SU-DHL-6 (cell line): ENCODE measurements at regions not wholly inside any gene's neighbourhood (a gene's known extent, or its start where the extent isn't known, plus 50 kb on each side); places are given as distances from the start of the nearest gene placed in this dataset.

Experiments
- H2AFZ ChIP-seq: fragments of 200-600 bp; sonication (generic); 2 replicates; pipeline ENCODE4 v1.6.1; 2014; ENCODE audit warnings: low read depth, mild to moderate bottlenecking, moderate library complexity, mixed read lengths, antibody characterized with exemption, low read length; ENCODE audit not compliant: severe bottlenecking
- H3F3A ChIP-seq: fragments of 200-600 bp; shearing (Covaris generic); 2 replicates; pipeline ENCODE4 v1.6.0; 2016; ENCODE audit warnings: antibody characterized with exemption, mild to moderate bottlenecking; ENCODE audit not compliant: insufficient read depth
- H3K27ac ChIP-seq: fragments of 200-600 bp; sonication (generic); 2 replicates; pipeline ENCODE4 v1.5.1; 2016; ENCODE audit warnings: low read depth, mild to moderate bottlenecking, low read length, moderate library complexity, mixed read lengths
- H3K27me3 ChIP-seq: fragments of 200-600 bp; sonication (generic), shearing (Covaris generic); 2 replicates; pipeline ENCODE4 v1.6.0; 2014; ENCODE audit warnings: mild to moderate bottlenecking, low read length
- H3K36me3 ChIP-seq: fragments of 200-600 bp; sonication (generic); 2 replicates; pipeline ENCODE4 v1.6.1; 2014; ENCODE audit warnings: mild to moderate bottlenecking, low read length, mixed read lengths
- H3K4me2 ChIP-seq: fragments of 300-600, 200-600 bp; shearing (Covaris generic), sonication (generic); 2 replicates; pipeline ENCODE4 v1.6.0; 2014; ENCODE audit warnings: low read length, low read depth, mild to moderate bottlenecking; ENCODE audit not compliant: poor library complexity, severe bottlenecking
- H3K4me3 ChIP-seq: fragments of 200-600 bp; sonication (generic); 2 replicates; pipeline ENCODE4 v1.5.1; 2014; ENCODE audit warnings: antibody characterized with exemption, low read length, mild to moderate bottlenecking, mixed read lengths; ENCODE audit not compliant: insufficient read depth, poor library complexity, severe bottlenecking
- H3K79me2 ChIP-seq: fragments of 200-600 bp; sonication (generic); 2 replicates; pipeline ENCODE4 v1.6.1; 2014; ENCODE audit warnings: mild to moderate bottlenecking, low read length, moderate library complexity; ENCODE audit not compliant: insufficient read depth
- H3K9ac ChIP-seq: fragments of 200-600 bp; sonication (generic); 2 replicates; pipeline ENCODE4 v1.7.0; 2014; ENCODE audit warnings: mild to moderate bottlenecking, low read length
- H3K9me2 ChIP-seq: fragments of 200-600 bp; sonication (generic); replicated peaks from 2 replicates; pipeline ENCODE4 v1.6.1; 2014; ENCODE audit warnings: low read length; ENCODE audit not compliant: insufficient read depth
- H3K9me3 ChIP-seq: fragments of 200-600 bp; sonication (generic); 2 replicates; pipeline ENCODE4 v1.6.1; 2014; ENCODE audit warnings: low read length, mixed read lengths; ENCODE audit not compliant: insufficient read depth
- H4K20me1 ChIP-seq: fragments of 200-600 bp; sonication (generic); 2 replicates; pipeline ENCODE4 v1.6.1; 2014; ENCODE audit warnings: low read depth, mild to moderate bottlenecking, antibody characterized with exemption, low read length, moderate library complexity, mixed read lengths
- EZH2phosphoT487 ChIP-seq: fragments of 200-600 bp; sonication (generic), shearing (Covaris generic); conservative IDR thresholded peaks from 2 replicates; pipeline ENCODE4 v1.6.1; 2018; ENCODE audit warnings: mild to moderate bottlenecking, antibody characterized with exemption, low read length, moderate library complexity, mixed read lengths
- TF ChIP-seq, protein P1 (sequence below): fragments of 200-600 bp; sonication (generic); IDR thresholded peaks from one replicate; pipeline ENCODE4 v1.5.1; 2017; ENCODE audit warnings: antibody characterized with exemption, mild to moderate bottlenecking, low read length, moderate library complexity; ENCODE audit not compliant: insufficient read depth, poor library complexity, severe bottlenecking

- H3F3A ChIP-seq = no peaks in the 10 kb centered on the region
- H3K27ac ChIP-seq = no peak overlapping the region
- H3K27me3 ChIP-seq = no peaks in the 10 kb centered on the region
- H4K20me1 ChIP-seq = no peaks in the 10 kb centered on the region
- H3K9me3 ChIP-seq = no peaks in the 10 kb centered on the region
- H3K4me2 ChIP-seq = no peak overlapping the region
- H2AFZ ChIP-seq = no peak overlapping the region
- H3K9ac ChIP-seq = no peak overlapping the region
- H3K79me2 ChIP-seq = no peaks in the 10 kb centered on the region
- no peak overlapping the region for H3K4me3 ChIP-seq
- no peaks in the 10 kb centered on the region for H3K36me3 ChIP-seq
- no peaks in the 10 kb centered on the region for H3K9me2 ChIP-seq
- no peak for TF ChIP-seq EZH2phosphoT487
- TF ChIP-seq, protein P1, sequence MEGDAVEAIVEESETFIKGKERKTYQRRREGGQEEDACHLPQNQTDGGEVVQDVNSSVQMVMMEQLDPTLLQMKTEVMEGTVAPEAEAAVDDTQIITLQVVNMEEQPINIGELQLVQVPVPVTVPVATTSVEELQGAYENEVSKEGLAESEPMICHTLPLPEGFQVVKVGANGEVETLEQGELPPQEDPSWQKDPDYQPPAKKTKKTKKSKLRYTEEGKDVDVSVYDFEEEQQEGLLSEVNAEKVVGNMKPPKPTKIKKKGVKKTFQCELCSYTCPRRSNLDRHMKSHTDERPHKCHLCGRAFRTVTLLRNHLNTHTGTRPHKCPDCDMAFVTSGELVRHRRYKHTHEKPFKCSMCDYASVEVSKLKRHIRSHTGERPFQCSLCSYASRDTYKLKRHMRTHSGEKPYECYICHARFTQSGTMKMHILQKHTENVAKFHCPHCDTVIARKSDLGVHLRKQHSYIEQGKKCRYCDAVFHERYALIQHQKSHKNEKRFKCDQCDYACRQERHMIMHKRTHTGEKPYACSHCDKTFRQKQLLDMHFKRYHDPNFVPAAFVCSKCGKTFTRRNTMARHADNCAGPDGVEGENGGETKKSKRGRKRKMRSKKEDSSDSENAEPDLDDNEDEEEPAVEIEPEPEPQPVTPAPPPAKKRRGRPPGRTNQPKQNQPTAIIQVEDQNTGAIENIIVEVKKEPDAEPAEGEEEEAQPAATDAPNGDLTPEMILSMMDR = no peak
Measured at GRCh38 chr11:79834015-79834414, 393.2 kb upstream of the TENM4 start.

- Histone ChIP-seq H3K9me2 (no peaks in the 10 kb centered on the region), H3K36me3 (no peaks in the 10 kb centered on the region), H3K9ac (no peak overlapping the region), H2AFZ (no peak overlapping the region), H3K79me2 (no peaks in the 10 kb centered on the region), H4K20me1 (no peaks in the 10 kb centered on the region), H3F3A (no peaks in the 10 kb centered on the region), H3K27ac (no peak overlapping the region), H3K27me3 (no peaks in the 10 kb centered on the region), H3K4me3 (no peak overlapping the region), H3K4me2 (no peak overlapping the region), H3K9me3 (no peaks in the 10 kb centered on the region)
- no peak for TF ChIP-seq EZH2phosphoT487
- TF ChIP-seq, protein P1 = no peak
Measured at GRCh38 chr11:79830446-79830845, 389.6 kb upstream of the TENM4 start.

- no peaks in the 10 kb centered on the region for H3K9me3 ChIP-seq
- no peaks in the 10 kb centered on the region for H3K36me3 ChIP-seq
- H2AFZ ChIP-seq = no peak overlapping the region
- no peaks in the 10 kb centered on the region for H3K79me2 ChIP-seq
- H3K4me3 ChIP-seq = no peak overlapping the region
- TF ChIP-seq, protein P1 = no peak
- TF ChIP-seq EZH2phosphoT487 = no peak
- H3F3A ChIP-seq = no peaks in the 10 kb centered on the region
- H3K27ac ChIP-seq = no peak overlapping the region
- H4K20me1 ChIP-seq = no peaks in the 10 kb centered on the region
- no peak overlapping the region for H3K9ac ChIP-seq
- no peak overlapping the region for H3K4me2 ChIP-seq
- no peaks in the 10 kb centered on the region for H3K27me3 ChIP-seq
- H3K9me2 ChIP-seq = no peaks in the 10 kb centered on the region
Measured at GRCh38 chr11:79829891-79830290, 389.1 kb upstream of the TENM4 start.

- no peak overlapping the region for H3K27ac ChIP-seq
- H3K36me3 ChIP-seq = no peaks in the 10 kb centered on the region
- no peak overlapping the region for H3K4me2 ChIP-seq
- H3F3A ChIP-seq = no peaks in the 10 kb centered on the region
- no peaks in the 10 kb centered on the region for H3K9me3 ChIP-seq
- no peaks in the 10 kb centered on the region for H3K9me2 ChIP-seq
- no peaks in the 10 kb centered on the region for H4K20me1 ChIP-seq
- no peaks in the 10 kb centered on the region for H3K27me3 ChIP-seq
- H3K79me2 ChIP-seq = no peaks in the 10 kb centered on the region
- TF ChIP-seq, protein P1 = no peak
- TF ChIP-seq EZH2phosphoT487 = no peak
- no peak overlapping the region for H2AFZ ChIP-seq
- no peak overlapping the region for H3K9ac ChIP-seq
- H3K4me3 ChIP-seq = no peak overlapping the region
Measured at GRCh38 chr11:79822766-79823165, 381.9 kb upstream of the TENM4 start.
